Ishikawa (cell line): ENCODE measurements at regions not wholly inside any gene's neighbourhood (a gene's known extent, or its start where the extent isn't known, plus 50 kb on each side); places are given as distances from the start of the nearest gene placed in this dataset.

Experiments
- CEBPB ChIP-seq: IDR thresholded peaks from 2 replicates; pipeline ENCODE4 v1.6.1; 2012
- CREB1 ChIP-seq: IDR thresholded peaks from 2 replicates; pipeline ENCODE4 v1.6.1; 2012; ENCODE audit warnings: low read depth
- EGR1 ChIP-seq: IDR thresholded peaks from 2 replicates; pipeline ENCODE4 v1.6.1; 2012
- EP300 ChIP-seq: IDR thresholded peaks from 2 replicates; pipeline ENCODE4 v1.6.1; 2012; ENCODE audit warnings: borderline replicate concordance
- FOXM1 ChIP-seq: IDR thresholded peaks from 2 replicates; pipeline ENCODE4 v1.6.1; 2012; ENCODE audit warnings: low read depth, borderline replicate concordance
- MAX ChIP-seq: IDR thresholded peaks from 2 replicates; pipeline ENCODE4 v1.6.1; 2012
- NFIC ChIP-seq: IDR thresholded peaks from 2 replicates; pipeline ENCODE4 v1.6.1; 2012
- RAD21 ChIP-seq: IDR thresholded peaks from 2 replicates; pipeline ENCODE4 v1.6.1; 2012; ENCODE audit warnings: low read depth
- REST ChIP-seq: IDR thresholded peaks from 2 replicates; pipeline ENCODE4 v1.6.1; 2012; ENCODE audit warnings: low read depth, mild to moderate bottlenecking
- TAF1 ChIP-seq: IDR thresholded peaks from 2 replicates; pipeline ENCODE4 v1.6.1; 2012; ENCODE audit warnings: low read depth, mild to moderate bottlenecking
- TCF12 ChIP-seq: IDR thresholded peaks from 2 replicates; pipeline ENCODE4 v1.6.1; 2012; ENCODE audit warnings: low read depth
- TEAD4 ChIP-seq: IDR thresholded peaks from 2 replicates; pipeline ENCODE4 v1.6.1; 2012
- USF1 ChIP-seq: IDR thresholded peaks from 2 replicates; pipeline ENCODE4 v1.6.1; 2012
- YY1 ChIP-seq: IDR thresholded peaks from 2 replicates; pipeline ENCODE4 v1.6.1; 2012; ENCODE audit warnings: low read depth
- ZBTB7A ChIP-seq: IDR thresholded peaks from 2 replicates; pipeline ENCODE4 v1.6.1; 2012; ENCODE audit warnings: low read depth

GRCh38 chr7:67990003-67990402 lies 993.4 kb downstream of the TYW1 start:
- TF ChIP-seq RAD21 (no peak), FOXM1 (no peak), EP300 (no peak), TCF12 (no peak), YY1 (no peak), ZBTB7A (no peak), CEBPB (no peak), TAF1 (no peak), REST (no peak), CREB1 (no peak), MAX (no peak), TEAD4 (no peak), USF1 (no peak), EGR1 (no peak)

- TF ChIP-seq EP300 (no peak), EGR1 (no peak), TCF12 (no peak), CEBPB (no peak)
Observed at GRCh38 chr7:67990716-67991115, 994.1 kb downstream of the TYW1 start.

GRCh38 chr7:67992287-67992686 lies 995.7 kb downstream of the TYW1 start:
- TF ChIP-seq CEBPB (no peak), FOXM1 (no peak), EP300 (no peak), TAF1 (no peak)

GRCh38 chr7:68005992-68006391 lies 1009.4 kb downstream of the TYW1 start:
- TF ChIP-seq ZBTB7A (no peak), NFIC (no peak), REST (no peak), MAX (no peak), TAF1 (no peak), YY1 (no peak), FOXM1 (no peak), CREB1 (no peak), USF1 (no peak), CEBPB (no peak), EGR1 (no peak), RAD21 (no peak), TCF12 (no peak), TEAD4 (no peak), EP300 (no peak)

GRCh38 chr7:68006619-68007018 lies 1010.0 kb downstream of the TYW1 start:
- TF ChIP-seq REST = no peak
